IMR-90 (cell line): ENCODE measurements at regions not wholly inside any gene's neighbourhood (a gene's known extent, or its start where the extent isn't known, plus 50 kb on each side); places are given as distances from the start of the nearest gene placed in this dataset.

Experiments used
- ATAC-seq: fragments of 200-7000 bp; cut with Tn5 transposase; 2 replicates; pipeline ENCODE4 v1.9.1; 2020; ENCODE audit warnings: low read depth, mild to moderate bottlenecking, moderate library complexity
- BruUV-seq: library from RNA; stranded (reverse); fragments of 400-500 nt; replicated peaks from 2 replicates; lab custom pipeline; 2021; lab: Mats Ljungman, UMichigan
- CTCF ChIA-PET: fragments of 300-600 bp; formaldehyde crosslinking; extraction: SDS; loops from one replicate; lab custom pipeline; 2021; ENCODE audit warnings: antibody characterized with exemption; lab: Yijun Ruan, JAX
- POLR2A ChIA-PET: fragments of 300-600 bp; sonication (Branson Sonifier 250); formaldehyde crosslinking; loops from one replicate; lab custom pipeline; 2022; ENCODE audit warnings: antibody characterized with exemption; ENCODE audit not compliant: unreplicated experiment; lab: Charles Lee
- DNase-seq: peaks from one replicate; pipeline ENCODE4 v3.0.0; 2013
- H2AFZ ChIP-seq: replicated peaks from 2 replicates; pipeline ENCODE3; 2013; ENCODE audit warnings: low read length, mild to moderate bottlenecking; ENCODE audit not compliant: poor library complexity
- H2AK5ac ChIP-seq: 2 replicates; pipeline ENCODE4 v1.6.1; 2013; ENCODE audit warnings: low read depth, low read length, inconsistent platforms
- H2AK9ac ChIP-seq: replicated peaks from 2 replicates; pipeline ENCODE3; 2013; ENCODE audit warnings: mild to moderate bottlenecking, low read depth, low read length, moderate library complexity; ENCODE audit not compliant: poor library complexity
- H2BK120ac ChIP-seq: 2 replicates; pipeline ENCODE4 v1.6.1; 2013; ENCODE audit warnings: low read depth, low read length, inconsistent platforms
- H2BK15ac ChIP-seq: 3 replicates; pipeline ENCODE4 v1.6.1; 2013; ENCODE audit warnings: low read depth, low read length, inconsistent platforms
- H2BK20ac ChIP-seq: 2 replicates; pipeline ENCODE4 v1.6.1; 2013; ENCODE audit warnings: low read depth, mild to moderate bottlenecking, inconsistent platforms, low read length, moderate library complexity
- H2BK5ac ChIP-seq: 2 replicates; pipeline ENCODE4 v1.6.1; 2013; ENCODE audit warnings: mild to moderate bottlenecking, low read depth, low read length, inconsistent platforms; ENCODE audit not compliant: poor library complexity, severe bottlenecking
- H3K14ac ChIP-seq: replicated peaks from 2 replicates; pipeline ENCODE4 v1.6.1; 2013; ENCODE audit warnings: low read depth, low read length, inconsistent platforms
- H3K18ac ChIP-seq: 2 replicates; pipeline ENCODE4 v1.6.1; 2013; ENCODE audit warnings: low read depth, low read length, control low read depth
- H3K23ac ChIP-seq: 2 replicates; pipeline ENCODE4 v1.6.1; 2013; ENCODE audit warnings: low read depth, low read length, inconsistent platforms
- H3K27ac ChIP-seq: 2 replicates; pipeline ENCODE4 v1.5.1; 2013; ENCODE audit warnings: mild to moderate bottlenecking, control low read depth, low read length; ENCODE audit not compliant: insufficient read depth
- H3K27me3 ChIP-seq: 2 replicates; pipeline ENCODE4 v1.6.1; 2013; ENCODE audit warnings: low read length; ENCODE audit not compliant: control insufficient read depth, insufficient read depth
- H3K36me3 ChIP-seq: 2 replicates; pipeline ENCODE4 v1.6.1; 2013; ENCODE audit warnings: low read length, mixed read lengths; ENCODE audit not compliant: control insufficient read depth, insufficient read depth
- H3K4ac ChIP-seq: 2 replicates; pipeline ENCODE4 v1.6.1; 2013; ENCODE audit warnings: low read depth, low read length, inconsistent platforms
- H3K4me1 ChIP-seq: 2 replicates; pipeline ENCODE4 v1.6.1; 2013; ENCODE audit warnings: low read length, mixed read lengths; ENCODE audit not compliant: control insufficient read depth, insufficient read depth
- H3K4me2 ChIP-seq: 2 replicates; pipeline ENCODE4 v1.6.1; 2013; ENCODE audit warnings: low read depth, mild to moderate bottlenecking, control low read depth, low read length, moderate library complexity
- H3K4me3 ChIP-seq: 2 replicates; pipeline ENCODE4 v1.5.1; 2013; ENCODE audit warnings: low read depth, mild to moderate bottlenecking, control low read depth, low read length, moderate library complexity; ENCODE audit not compliant: insufficient read depth
- H3K56ac ChIP-seq: 2 replicates; pipeline ENCODE4 v1.6.1; 2013; ENCODE audit warnings: low read length, inconsistent platforms; ENCODE audit not compliant: insufficient read depth; ENCODE audit errors: extremely low read depth
- H3K79me1 ChIP-seq, 2 experiments: 2 replicates each; pipeline ENCODE4 v1.6.1; 2013; ENCODE audit warnings: low read length in 2 of 2, inconsistent platforms in 1 of 2, low read depth in 1 of 2
- H3K9ac ChIP-seq: 2 replicates; pipeline ENCODE4 v1.6.1; 2013; ENCODE audit warnings: low read depth, low read length, control low read depth
- H3K9me1 ChIP-seq: 2 replicates; pipeline ENCODE4 v1.6.1; 2013; ENCODE audit warnings: low read length, inconsistent platforms; ENCODE audit not compliant: insufficient read depth
- H3K9me3 ChIP-seq: 2 replicates; pipeline ENCODE4 v1.6.1; 2013; ENCODE audit warnings: low read length; ENCODE audit not compliant: control insufficient read depth, insufficient read depth
- H4K20me1 ChIP-seq: 2 replicates; pipeline ENCODE4 v1.6.1; 2013; ENCODE audit warnings: low read length, inconsistent platforms; ENCODE audit not compliant: insufficient read depth
- H4K5ac ChIP-seq: 2 replicates; pipeline ENCODE4 v1.6.1; 2013; ENCODE audit warnings: mild to moderate bottlenecking, low read depth, low read length, control low read depth
- H4K8ac ChIP-seq, 2 experiments: 2 replicates each; pipeline ENCODE4 v1.6.1; 2013; ENCODE audit warnings: low read depth in 2 of 2, low read length in 2 of 2, control low read depth in 1 of 2, inconsistent platforms in 1 of 2
- H4K91ac ChIP-seq: 2 replicates; pipeline ENCODE4 v1.6.1; 2013; ENCODE audit warnings: low read depth, low read length, inconsistent platforms; ENCODE audit not compliant: insufficient read depth
- ELK1 ChIP-seq: fragments of 150-350 bp; IDR thresholded peaks from 2 replicates; pipeline ENCODE4 v1.6.1; 2016; ENCODE audit warnings: low read depth, mild to moderate bottlenecking, low read length, moderate library complexity, borderline replicate concordance
- MAFK ChIP-seq: IDR thresholded peaks from 2 replicates; pipeline ENCODE4 v1.6.1; 2012; ENCODE audit warnings: low read depth, low read length, improper control_type of control experiment
- WGBS, 2 experiments: methylation state at CpG; one replicate each; pipeline versions ENCODE4 v1.1.5 to v1.1.7; 2013; ENCODE audit warnings: missing lambda C conversion rate in 2 of 2; ENCODE audit not compliant: insufficient read length in 1 of 2; ENCODE audit errors: extremely low coverage in 2 of 2; 5-methylcytosine and 5-hydroxymethylcytosine counted together
- dilution Hi-C: fragments of 300-500 bp; cut with HindIII; formaldehyde crosslinking; loops from one replicate; pipeline ENCODE4 v1.14.3; 2018; ENCODE audit warnings: low sequenced_read_pairs; ENCODE audit not compliant: unreplicated experiment
- in situ Hi-C: fragments of 300-500 bp; cut with MboI; formaldehyde crosslinking; loops from 3 replicates; pipeline ENCODE4 v1.14.3; 2019; ENCODE audit warnings: low sequenced_read_pairs, inconsistent platforms, mixed read lengths
- intact Hi-C: fragments of 100-400 bp; cut with micrococcal nuclease; formaldehyde crosslinking; loops from 2 replicates; pipeline ENCODE4 v1.10.0; 2022

DNA sequence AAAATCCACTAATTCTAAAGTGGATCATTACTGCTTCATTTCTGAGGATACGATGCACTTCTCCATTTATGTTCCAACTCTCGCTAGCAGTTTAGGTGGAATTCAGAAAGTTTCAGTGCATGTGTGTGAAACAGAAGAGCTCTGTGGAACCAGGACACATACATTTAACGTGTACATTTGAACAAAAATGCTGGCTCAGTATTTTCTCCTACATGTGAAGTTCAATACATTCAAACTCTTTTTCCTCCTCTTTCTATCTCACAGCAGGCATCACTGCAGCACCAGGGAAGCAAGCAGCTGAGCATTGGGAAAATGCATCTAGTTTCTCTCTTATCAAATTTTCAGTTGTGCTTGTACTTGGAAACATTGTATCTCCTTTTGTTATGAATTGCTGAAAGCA, 169.4 kb upstream of the CNTN1 start:
- TF ChIP-seq MAFK: 0 out of 2 replicates have a peak, but pooled peaks have one; percentile 4
- TF ChIP-seq ELK1: no peak
- Histone ChIP-seq H3K14ac (no peak overlapping the region), H3K79me1 (no peaks in the 10 kb centered on the region), H3K9me3 (peaks cover 5% of the 10 kb centered on the region), H4K5ac (no peak overlapping the region), H3K9me1 (no peaks in the 10 kb centered on the region), H2AFZ (no peak overlapping the region), H3K27ac (no peak overlapping the region), H3K27me3 (no peaks in the 10 kb centered on the region), H3K56ac (no peak overlapping the region), H3K4me3 (no peak overlapping the region), H3K4me1 (no peaks in the 10 kb centered on the region), H3K4me2 (no peak overlapping the region), H3K9ac (no peak overlapping the region), H3K23ac (no peak overlapping the region), H4K20me1 (no peaks in the 10 kb centered on the region), H3K4ac (no peak overlapping the region), H2BK120ac (no peak overlapping the region), H4K91ac (no peak overlapping the region), H4K8ac (no peak overlapping the region), H3K18ac (no peak overlapping the region), H2BK20ac (no peak overlapping the region), H2AK9ac (no peak overlapping the region), H2BK15ac (no peak overlapping the region), H2AK5ac (no peak overlapping the region), H2BK5ac (no peak overlapping the region), H3K36me3 (no peaks in the 10 kb centered on the region)
- no TSS peak for BruUV-seq
- WGBS, 2 experiments: no CpG with 5 or more reads among the region's 3 CpGs
- dilution Hi-C loops (no loop called here), in situ Hi-C loops (no loop called here), intact Hi-C loops (no loop called here)
- ChIA-PET POLR2A (no interaction called here), CTCF (no interaction called here)
- DNase-seq (no peak), ATAC-seq (no peak)
